HCT116 (cell line): ENCODE measurements at regions not wholly inside any gene's neighbourhood (a gene's known extent, or its start where the extent isn't known, plus 50 kb on each side); places are given as distances from the start of the nearest gene placed in this dataset.

Experiments used
- ATAC-seq: fragments of 200-7000 bp; cut with Tn5 transposase; 2 replicates; pipeline ENCODE4 v1.9.1; 2020; ENCODE audit warnings: mild to moderate bottlenecking, moderate library complexity
- BruUV-seq: library from RNA; stranded (reverse); fragments of 400-500 nt; replicated peaks from 2 replicates; lab custom pipeline; 2021; lab: Mats Ljungman, UMichigan
- CTCF ChIA-PET: fragments of 300-600 bp; sonication (Branson Sonifier 250); formaldehyde crosslinking; loops from one replicate; lab custom pipeline; 2021; ENCODE audit warnings: antibody characterized with exemption; lab: Charles Lee
- POLR2A ChIA-PET: fragments of 300-600, 350-600 bp; sonication (Branson Sonifier 250); formaldehyde crosslinking; loops from one replicate; lab custom pipeline; 2021; ENCODE audit warnings: antibody characterized with exemption; lab: Charles Lee
- RAD21 ChIA-PET, 2 experiments: fragments of 300-600 bp; sonication (Branson Sonifier 250); formaldehyde crosslinking; loops; one replicate each; lab custom pipeline; 2023; ENCODE audit warnings: low total read pairs in 2 of 2; ENCODE audit not compliant: uncharacterized antibody in 2 of 2, unreplicated experiment in 2 of 2, low non-redundant PET in 1 of 2; lab: Charles Lee
- DNase-seq: peaks from one replicate; pipeline ENCODE4 v3.0.0-alpha.2; 2010; ENCODE audit warnings: low read depth, low spot score
- H2AFZ ChIP-seq: fragments of 200-600 bp; shearing (Covaris generic), sonication (generic); 2 replicates; pipeline ENCODE4 v1.6.1; 2017; ENCODE audit warnings: low read depth, mixed run types, mixed read lengths, antibody characterized with exemption, low read length; ENCODE audit not compliant: poor library complexity, severe bottlenecking
- H3K27ac ChIP-seq: 2 replicates; pipeline ENCODE4 v1.5.1; 2012; ENCODE audit warnings: low read depth, low read length
- H3K27me3 ChIP-seq: fragments of 200-600 bp; sonication (generic); 2 replicates; pipeline ENCODE4 v1.6.1; 2016; ENCODE audit warnings: mixed run types, low read length, mixed read lengths; ENCODE audit not compliant: insufficient read depth
- H3K36me3 ChIP-seq, 2 experiments: fragments of 200-500 bp in 1 of 2; fragments of 200-600 bp in 1 of 2; sonication (Bioruptor generic) in 1 of 2; sonication (generic) in 1 of 2; 2 replicates each; pipeline versions ENCODE4 v1.5.1 to v1.6.1; 2014 to 2016; ENCODE audit warnings: low read length in 2 of 2, inconsistent platforms in 1 of 2, mixed read lengths in 1 of 2, mixed run types in 1 of 2; ENCODE audit not compliant: insufficient read depth in 2 of 2, control insufficient read depth in 1 of 2
- H3K4me1 ChIP-seq, 2 experiments: fragments of 200-600 bp in 1 of 2; sonication (generic) in 1 of 2; 2 replicates each; pipeline versions ENCODE4 v1.5.1 to v1.6.1; 2012 to 2017; ENCODE audit warnings: low read length in 2 of 2, inconsistent platforms in 1 of 2, mild to moderate bottlenecking in 1 of 2, mixed read lengths in 1 of 2, mixed run types in 1 of 2, moderate library complexity in 1 of 2; ENCODE audit not compliant: insufficient read depth in 2 of 2, control insufficient read depth in 1 of 2
- H3K4me2 ChIP-seq: fragments of 200-600 bp; sonication (generic); 2 replicates; pipeline ENCODE4 v1.6.1; 2017; ENCODE audit warnings: mixed run types, low read length, mixed read lengths
- H3K4me3 ChIP-seq, 2 experiments: fragments of 200-600 bp in 1 of 2; sonication (generic) in 1 of 2; replicated peaks in 1 of 2; 2 replicates each; pipeline ENCODE4 v1.5.1; 2011 to 2016; ENCODE audit warnings: low read length in 2 of 2, control low read depth in 1 of 2, low read depth in 1 of 2, mild to moderate bottlenecking in 1 of 2, mixed read lengths in 1 of 2, mixed run types in 1 of 2
- H3K79me2 ChIP-seq: fragments of 200-600 bp; sonication (generic); 2 replicates; pipeline ENCODE4 v1.6.1; 2017; ENCODE audit warnings: mild to moderate bottlenecking, mixed run types, low read length, moderate library complexity, mixed read lengths; ENCODE audit not compliant: insufficient read depth
- H3K9ac ChIP-seq: fragments of 200-600 bp; sonication (generic); 2 replicates; pipeline ENCODE4 v1.6.1; 2016; ENCODE audit warnings: low read length, mixed read lengths
- H3K9me2 ChIP-seq: fragments of 200-600 bp; sonication (generic), shearing (Covaris generic); 2 replicates; pipeline ENCODE4 v1.6.1; 2017; ENCODE audit warnings: mixed run types, mild to moderate bottlenecking, moderate library complexity; ENCODE audit not compliant: insufficient read depth
- H3K9me3 ChIP-seq, 2 experiments: fragments of 200-500 bp in 1 of 2; fragments of 200-600 bp in 1 of 2; sonication (Bioruptor generic) in 1 of 2; sonication (generic) in 1 of 2; 2 replicates each; pipeline ENCODE4 v1.6.1; 2014 to 2017; ENCODE audit warnings: low read length in 2 of 2, mixed read lengths in 2 of 2, inconsistent platforms in 1 of 2, low read depth in 1 of 2, mild to moderate bottlenecking in 1 of 2, mixed run types in 1 of 2, moderate library complexity in 1 of 2; ENCODE audit not compliant: control insufficient read depth in 1 of 2, insufficient read depth in 1 of 2
- H4K20me1 ChIP-seq: fragments of 200-600 bp; sonication (generic), shearing (Covaris generic); 2 replicates; pipeline ENCODE4 v1.6.1; 2017; ENCODE audit warnings: mixed run types, mild to moderate bottlenecking, moderate library complexity; ENCODE audit not compliant: insufficient read depth
- CBX3 ChIP-seq: IDR thresholded peaks from 2 replicates; pipeline ENCODE4 v1.6.1; 2012; ENCODE audit warnings: low read depth
- CEBPB ChIP-seq: IDR thresholded peaks from 2 replicates; pipeline ENCODE4 v1.6.1; 2012; ENCODE audit warnings: low read depth
- EGR1 ChIP-seq: IDR thresholded peaks from 2 replicates; pipeline ENCODE4 v1.6.1; 2012; ENCODE audit warnings: low read depth
- EZH2phosphoT487 ChIP-seq: fragments of 200-600 bp; IDR thresholded peaks from 2 replicates; pipeline ENCODE4 v1.6.1; 2018; ENCODE audit warnings: antibody characterized with exemption, borderline replicate concordance
- FOSL1 ChIP-seq: IDR thresholded peaks from 2 replicates; pipeline ENCODE4 v1.6.1; 2012; ENCODE audit warnings: low read depth
- POLR2A ChIP-seq: IDR thresholded peaks from 2 replicates; pipeline ENCODE4 v1.7.0; 2011; ENCODE audit warnings: borderline replicate concordance; ENCODE audit not compliant: insufficient read depth, insufficient read length; ENCODE audit errors: extremely low read depth
- POLR2AphosphoS5 ChIP-seq: IDR thresholded peaks from 2 replicates; pipeline ENCODE4 v1.6.1; 2011; ENCODE audit warnings: mild to moderate bottlenecking, low read depth, low read length, moderate library complexity
- RAD21 ChIP-seq: IDR thresholded peaks from 2 replicates; pipeline ENCODE4 v1.6.1; 2012; ENCODE audit warnings: low read depth, mild to moderate bottlenecking
- SIN3A ChIP-seq: IDR thresholded peaks from 2 replicates; pipeline ENCODE4 v1.6.1; 2012; ENCODE audit warnings: low read depth
- SP1 ChIP-seq: IDR thresholded peaks from 2 replicates; pipeline ENCODE4 v1.6.1; 2012; ENCODE audit warnings: low read depth
- SRF ChIP-seq: IDR thresholded peaks from 2 replicates; pipeline ENCODE4 v1.6.1; 2012; ENCODE audit warnings: low read depth
- TCF7L2 ChIP-seq: IDR thresholded peaks from 2 replicates; pipeline ENCODE4 v1.7.0; 2011; ENCODE audit warnings: borderline replicate concordance, inconsistent platforms; ENCODE audit not compliant: insufficient read depth, insufficient read length; ENCODE audit errors: extremely low read depth
- YY1 ChIP-seq: IDR thresholded peaks from 2 replicates; pipeline ENCODE4 v1.6.1; 2011; ENCODE audit warnings: low read length, low read depth, moderate library complexity, mild to moderate bottlenecking; ENCODE audit not compliant: insufficient replicate concordance; ENCODE audit errors: extremely low read depth
- ZFX ChIP-seq: fragments of 450-650 bp; IDR thresholded peaks from 2 replicates; pipeline ENCODE4 v1.6.1; 2017
- ZNF274 ChIP-seq: fragments of 200-500 bp; sonication (Bioruptor generic); IDR thresholded peaks from 2 replicates; pipeline ENCODE4 v1.6.1; 2014; ENCODE audit warnings: mild to moderate bottlenecking, low read depth, low read length, inconsistent platforms
- intact Hi-C: fragments of 100-400 bp; cut with micrococcal nuclease; formaldehyde crosslinking; loops from 2 replicates; pipeline ENCODE4 v1.10.0; 2022
- TF ChIP-seq, protein P1 (sequence below): IDR thresholded peaks from 2 replicates; pipeline ENCODE4 v1.6.1; 2012
- TF ChIP-seq, protein P2 (sequence below): IDR thresholded peaks from 2 replicates; pipeline ENCODE4 v1.6.1; 2012; ENCODE audit warnings: low read depth
- TF ChIP-seq, protein P3 (sequence below): IDR thresholded peaks from 2 replicates; pipeline ENCODE4 v1.6.1; 2012
- TF ChIP-seq, protein P4 (sequence below): IDR thresholded peaks from 2 replicates; pipeline ENCODE4 v1.6.1; 2011; ENCODE audit warnings: mild to moderate bottlenecking, low read length, moderate library complexity; ENCODE audit not compliant: insufficient replicate concordance; ENCODE audit errors: extremely low read depth
- TF ChIP-seq, protein P5 (sequence below), 3 experiments: fragments of 200-600 bp in 1 of 3; sonication (generic) in 1 of 3; IDR thresholded peaks in 2 of 3; conservative IDR thresholded peaks in 1 of 3; 2 replicates each; pipeline ENCODE4 v1.5.1; 2012 to 2017; ENCODE audit warnings: low read depth in 2 of 3, low read length in 2 of 3, antibody characterized with exemption in 1 of 3, borderline replicate concordance in 1 of 3, control low read depth in 1 of 3, mild to moderate bottlenecking in 1 of 3, mixed read lengths in 1 of 3, mixed run types in 1 of 3, moderate library complexity in 1 of 3; ENCODE audit not compliant: insufficient read depth in 1 of 3

DNA sequence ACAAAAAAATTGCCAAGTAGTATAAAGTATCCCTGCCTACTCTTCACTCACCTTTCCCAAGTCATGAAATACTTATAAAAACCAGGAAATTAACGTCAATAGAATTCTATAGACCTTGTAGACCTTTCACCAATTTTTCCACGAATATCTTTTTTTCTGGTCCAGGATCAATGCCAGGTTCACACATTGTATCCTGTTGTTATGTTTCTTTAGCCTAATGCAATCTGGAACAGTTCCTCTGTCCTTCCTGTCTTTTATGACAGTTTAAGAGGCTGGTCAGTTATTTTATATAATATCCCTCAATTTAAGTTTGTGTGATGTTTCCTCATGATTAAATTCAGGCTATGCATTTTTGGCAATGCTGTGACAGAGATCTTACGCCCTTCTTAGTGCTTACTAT, 63.2 kb upstream of the MAGI1 start:
- ChIA-PET POLR2A (no interaction called here), RAD21 (no interaction called here), CTCF (no interaction called here)
- H3K4me2 ChIP-seq: no peak overlapping the region
- no peak overlapping the region for H3K27ac ChIP-seq
- no peaks in the 10 kb centered on the region for H4K20me1 ChIP-seq
- no peaks in the 10 kb centered on the region for H3K79me2 ChIP-seq
- H3K36me3 ChIP-seq: no peaks in the 10 kb centered on the region
- H3K9me3 ChIP-seq: no peaks in the 10 kb centered on the region
- ATAC-seq (no peak), DNase-seq (no peak)
- TF ChIP-seq FOSL1 (no peak), SP1 (no peak), ZFX (no peak), POLR2A (no peak), RAD21 (no peak), SRF (no peak), CEBPB (no peak), POLR2AphosphoS5 (no peak), EZH2phosphoT487 (no peak), SIN3A (no peak), ZNF274 (no peak), CBX3 (no peak), TCF7L2 (no peak), YY1 (no peak), EGR1 (no peak)
- TF ChIP-seq, protein P1, sequence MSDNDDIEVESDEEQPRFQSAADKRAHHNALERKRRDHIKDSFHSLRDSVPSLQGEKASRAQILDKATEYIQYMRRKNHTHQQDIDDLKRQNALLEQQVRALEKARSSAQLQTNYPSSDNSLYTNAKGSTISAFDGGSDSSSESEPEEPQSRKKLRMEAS: no peak
- TF ChIP-seq, protein P2, sequence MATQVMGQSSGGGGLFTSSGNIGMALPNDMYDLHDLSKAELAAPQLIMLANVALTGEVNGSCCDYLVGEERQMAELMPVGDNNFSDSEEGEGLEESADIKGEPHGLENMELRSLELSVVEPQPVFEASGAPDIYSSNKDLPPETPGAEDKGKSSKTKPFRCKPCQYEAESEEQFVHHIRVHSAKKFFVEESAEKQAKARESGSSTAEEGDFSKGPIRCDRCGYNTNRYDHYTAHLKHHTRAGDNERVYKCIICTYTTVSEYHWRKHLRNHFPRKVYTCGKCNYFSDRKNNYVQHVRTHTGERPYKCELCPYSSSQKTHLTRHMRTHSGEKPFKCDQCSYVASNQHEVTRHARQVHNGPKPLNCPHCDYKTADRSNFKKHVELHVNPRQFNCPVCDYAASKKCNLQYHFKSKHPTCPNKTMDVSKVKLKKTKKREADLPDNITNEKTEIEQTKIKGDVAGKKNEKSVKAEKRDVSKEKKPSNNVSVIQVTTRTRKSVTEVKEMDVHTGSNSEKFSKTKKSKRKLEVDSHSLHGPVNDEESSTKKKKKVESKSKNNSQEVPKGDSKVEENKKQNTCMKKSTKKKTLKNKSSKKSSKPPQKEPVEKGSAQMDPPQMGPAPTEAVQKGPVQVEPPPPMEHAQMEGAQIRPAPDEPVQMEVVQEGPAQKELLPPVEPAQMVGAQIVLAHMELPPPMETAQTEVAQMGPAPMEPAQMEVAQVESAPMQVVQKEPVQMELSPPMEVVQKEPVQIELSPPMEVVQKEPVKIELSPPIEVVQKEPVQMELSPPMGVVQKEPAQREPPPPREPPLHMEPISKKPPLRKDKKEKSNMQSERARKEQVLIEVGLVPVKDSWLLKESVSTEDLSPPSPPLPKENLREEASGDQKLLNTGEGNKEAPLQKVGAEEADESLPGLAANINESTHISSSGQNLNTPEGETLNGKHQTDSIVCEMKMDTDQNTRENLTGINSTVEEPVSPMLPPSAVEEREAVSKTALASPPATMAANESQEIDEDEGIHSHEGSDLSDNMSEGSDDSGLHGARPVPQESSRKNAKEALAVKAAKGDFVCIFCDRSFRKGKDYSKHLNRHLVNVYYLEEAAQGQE: no peak
- TF ChIP-seq, protein P3, sequence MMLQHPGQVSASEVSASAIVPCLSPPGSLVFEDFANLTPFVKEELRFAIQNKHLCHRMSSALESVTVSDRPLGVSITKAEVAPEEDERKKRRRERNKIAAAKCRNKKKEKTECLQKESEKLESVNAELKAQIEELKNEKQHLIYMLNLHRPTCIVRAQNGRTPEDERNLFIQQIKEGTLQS: no peak
- TF ChIP-seq, protein P4, sequence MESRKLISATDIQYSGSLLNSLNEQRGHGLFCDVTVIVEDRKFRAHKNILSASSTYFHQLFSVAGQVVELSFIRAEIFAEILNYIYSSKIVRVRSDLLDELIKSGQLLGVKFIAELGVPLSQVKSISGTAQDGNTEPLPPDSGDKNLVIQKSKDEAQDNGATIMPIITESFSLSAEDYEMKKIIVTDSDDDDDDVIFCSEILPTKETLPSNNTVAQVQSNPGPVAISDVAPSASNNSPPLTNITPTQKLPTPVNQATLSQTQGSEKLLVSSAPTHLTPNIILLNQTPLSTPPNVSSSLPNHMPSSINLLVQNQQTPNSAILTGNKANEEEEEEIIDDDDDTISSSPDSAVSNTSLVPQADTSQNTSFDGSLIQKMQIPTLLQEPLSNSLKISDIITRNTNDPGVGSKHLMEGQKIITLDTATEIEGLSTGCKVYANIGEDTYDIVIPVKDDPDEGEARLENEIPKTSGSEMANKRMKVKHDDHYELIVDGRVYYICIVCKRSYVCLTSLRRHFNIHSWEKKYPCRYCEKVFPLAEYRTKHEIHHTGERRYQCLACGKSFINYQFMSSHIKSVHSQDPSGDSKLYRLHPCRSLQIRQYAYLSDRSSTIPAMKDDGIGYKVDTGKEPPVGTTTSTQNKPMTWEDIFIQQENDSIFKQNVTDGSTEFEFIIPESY: no peak
- TF ChIP-seq, protein P5, sequence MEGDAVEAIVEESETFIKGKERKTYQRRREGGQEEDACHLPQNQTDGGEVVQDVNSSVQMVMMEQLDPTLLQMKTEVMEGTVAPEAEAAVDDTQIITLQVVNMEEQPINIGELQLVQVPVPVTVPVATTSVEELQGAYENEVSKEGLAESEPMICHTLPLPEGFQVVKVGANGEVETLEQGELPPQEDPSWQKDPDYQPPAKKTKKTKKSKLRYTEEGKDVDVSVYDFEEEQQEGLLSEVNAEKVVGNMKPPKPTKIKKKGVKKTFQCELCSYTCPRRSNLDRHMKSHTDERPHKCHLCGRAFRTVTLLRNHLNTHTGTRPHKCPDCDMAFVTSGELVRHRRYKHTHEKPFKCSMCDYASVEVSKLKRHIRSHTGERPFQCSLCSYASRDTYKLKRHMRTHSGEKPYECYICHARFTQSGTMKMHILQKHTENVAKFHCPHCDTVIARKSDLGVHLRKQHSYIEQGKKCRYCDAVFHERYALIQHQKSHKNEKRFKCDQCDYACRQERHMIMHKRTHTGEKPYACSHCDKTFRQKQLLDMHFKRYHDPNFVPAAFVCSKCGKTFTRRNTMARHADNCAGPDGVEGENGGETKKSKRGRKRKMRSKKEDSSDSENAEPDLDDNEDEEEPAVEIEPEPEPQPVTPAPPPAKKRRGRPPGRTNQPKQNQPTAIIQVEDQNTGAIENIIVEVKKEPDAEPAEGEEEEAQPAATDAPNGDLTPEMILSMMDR (IDR thresholded peaks at IDR 0.05 in 2 of 3, conservative IDR thresholded peaks at IDR 0.05 in 1 of 3; ENCODE audit: borderline replicate concordance in 1 of 3, insufficient read depth in 1 of 3, low read depth in 2 of 3, low read length in 2 of 3): no peak
- no TSS peak for BruUV-seq
- no peaks in the 10 kb centered on the region for H3K4me1 ChIP-seq
- H3K9me2 ChIP-seq: no peaks in the 10 kb centered on the region
- intact Hi-C loops: no loop called here
- no peak overlapping the region for H3K9ac ChIP-seq
- H3K27me3 ChIP-seq: no peaks in the 10 kb centered on the region
- H2AFZ ChIP-seq: no peak overlapping the region
- H3K4me3 ChIP-seq: no peak overlapping the region
